Activated naive CD8-positive, alpha-beta T cell treated with anti-CD3 and anti-CD28 coated beads for 36 hours (primary cell): ENCODE measurements at regions not wholly inside any gene's neighbourhood (a gene's known extent, or its start where the extent isn't known, plus 50 kb on each side); places are given as distances from the start of the nearest gene placed in this dataset.
A peak's percentile ranks its signal among the peaks of the same experiment; 100 is the strongest.

ENCODE experiments used
- DNase-seq: peaks from one replicate; pipeline ENCODE4 v3.0.0; 2021
- H3K27ac Mint-ChIP-seq: one replicate; pipeline ENCODE4 v1.8.0; 2022; ENCODE audit warnings: mild to moderate bottlenecking, moderate library complexity, mixed read lengths
- H3K27me3 Mint-ChIP-seq: one replicate; pipeline ENCODE4 v1.8.0; 2022; ENCODE audit warnings: mild to moderate bottlenecking, mixed read lengths
- H3K36me3 Mint-ChIP-seq: one replicate; pipeline ENCODE4 v1.8.0; 2021; ENCODE audit warnings: mild to moderate bottlenecking, mixed read lengths
- H3K4me1 Mint-ChIP-seq: one replicate; pipeline ENCODE4 v1.8.0; 2021; ENCODE audit warnings: mixed read lengths
- H3K4me3 Mint-ChIP-seq: one replicate; pipeline ENCODE4 v1.8.0; 2022; ENCODE audit warnings: mild to moderate bottlenecking, moderate library complexity, mixed read lengths
- H3K9me3 Mint-ChIP-seq: one replicate; pipeline ENCODE4 v1.8.0; 2022; ENCODE audit warnings: mixed read lengths

GRCh38 chr1:117271129-117271528 is 60.4 kb upstream of the VTCN1 start:
- H3K27ac Mint-ChIP-seq: peak overlapping the region; percentile 5
- H3K27me3 Mint-ChIP-seq: no peaks in the 10 kb centered on the region
- no peak overlapping the region for H3K4me3 Mint-ChIP-seq
- no peaks in the 10 kb centered on the region for H3K36me3 Mint-ChIP-seq
- H3K9me3 Mint-ChIP-seq: peaks cover 4% of the 10 kb centered on the region
- no peak for DNase-seq
- H3K4me1 Mint-ChIP-seq: no peaks in the 10 kb centered on the region

- H3K36me3 Mint-ChIP-seq: no peaks in the 10 kb centered on the region
- DNase-seq: no peak
- H3K4me3 Mint-ChIP-seq: no peak overlapping the region
- H3K27me3 Mint-ChIP-seq: peaks cover 2% of the 10 kb centered on the region
- no peaks in the 10 kb centered on the region for H3K4me1 Mint-ChIP-seq
- peaks cover 4% of the 10 kb centered on the region for H3K9me3 Mint-ChIP-seq
- no peak overlapping the region for H3K27ac Mint-ChIP-seq
Observed at GRCh38 chr1:117270679-117271078, 60.0 kb upstream of the VTCN1 start.

GRCh38 chr1:117268535-117269455 is 58.1 kb upstream of the VTCN1 start:
- no peaks in the 10 kb centered on the region for H3K36me3 Mint-ChIP-seq

GRCh38 chr1:117267232-117267774 is 56.6 kb upstream of the VTCN1 start:
- no peak for DNase-seq
- Mint-ChIP-seq H3K4me1 (no peaks in the 10 kb centered on the region), H3K27ac (no peak overlapping the region), H3K4me3 (no peak overlapping the region), H3K36me3 (no peaks in the 10 kb centered on the region), H3K27me3 (peaks cover 4% of the 10 kb centered on the region), H3K9me3 (no peaks in the 10 kb centered on the region)

More at GRCh38 chr1:117268535-117269455, 58.1 kb upstream of the VTCN1 start:
- no peak for DNase-seq
- H3K4me3 Mint-ChIP-seq: no peak overlapping the region
- no peak overlapping the region for H3K27ac Mint-ChIP-seq
- H3K27me3 Mint-ChIP-seq: peaks cover 4% of the 10 kb centered on the region
- no peaks in the 10 kb centered on the region for H3K4me1 Mint-ChIP-seq
- peaks cover 4% of the 10 kb centered on the region for H3K9me3 Mint-ChIP-seq

GRCh38 chr1:117262976-117263375 is 52.2 kb upstream of the VTCN1 start:
- Mint-ChIP-seq H3K27ac (no peak overlapping the region), H3K4me3 (no peak overlapping the region), H3K4me1 (no peaks in the 10 kb centered on the region), H3K27me3 (peaks cover 4% of the 10 kb centered on the region), H3K36me3 (peaks cover 3% of the 10 kb centered on the region), H3K9me3 (peaks cover 8% of the 10 kb centered on the region)
- no peak for DNase-seq

- H3K9me3 Mint-ChIP-seq: peaks cover 10% of the 10 kb centered on the region
Observed at GRCh38 chr1:117261424-117261785, 50.7 kb upstream of the VTCN1 start.

GRCh38 chr1:117260761-117261423 is 50.2 kb upstream of the VTCN1 start:
- Mint-ChIP-seq H3K9me3 (peaks cover 10% of the 10 kb centered on the region), H3K27me3 (peaks cover 4% of the 10 kb centered on the region), H3K27ac (no peak overlapping the region), H3K4me3 (no peak overlapping the region), H3K36me3 (peaks cover 3% of the 10 kb centered on the region), H3K4me1 (no peaks in the 10 kb centered on the region)
- DNase-seq: no peak

More at GRCh38 chr1:117261424-117261785, 50.7 kb upstream of the VTCN1 start:
- Mint-ChIP-seq H3K27ac (no peak overlapping the region), H3K4me1 (no peaks in the 10 kb centered on the region), H3K27me3 (peaks cover 4% of the 10 kb centered on the region), H3K36me3 (peaks cover 3% of the 10 kb centered on the region), H3K4me3 (no peak overlapping the region)
- no peak for DNase-seq
